Activated T-cell treated with anti-CD3 and anti-CD28 coated beads, Interleukin-2, amount 50 U/mL, for 48 hours (primary cell): ENCODE measurements at regions not wholly inside any gene's neighbourhood (a gene's known extent, or its start where the extent isn't known, plus 50 kb on each side); places are given as distances from the start of the nearest gene placed in this dataset.
A peak's percentile ranks its signal among the peaks of the same experiment; 100 is the strongest.

Experiments
- DNase-seq, 2 experiments: peaks; one replicate each; pipeline ENCODE4 v3.0.0-alpha.2; 2020

DNA sequence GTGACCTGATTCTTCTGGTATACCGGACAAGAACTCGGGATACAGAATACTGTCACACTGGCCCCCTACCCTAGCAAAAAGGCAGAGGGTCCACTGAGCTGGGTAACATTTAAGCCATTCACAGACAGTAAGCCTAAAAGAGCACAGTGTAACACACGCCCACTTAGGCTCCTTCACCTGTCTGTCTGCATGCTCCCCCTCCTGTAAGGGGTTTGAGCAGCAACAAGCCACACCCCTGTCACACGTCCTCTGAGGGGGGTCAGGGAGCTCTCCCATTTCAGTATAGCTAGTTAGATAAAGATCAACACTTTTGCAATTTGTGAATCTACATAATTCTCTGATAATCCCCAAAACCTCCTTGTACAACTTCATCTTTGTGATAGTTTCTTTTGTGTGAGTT, 586.3 kb upstream of the LMCD1 start:
- DNase-seq = no peak

DNA sequence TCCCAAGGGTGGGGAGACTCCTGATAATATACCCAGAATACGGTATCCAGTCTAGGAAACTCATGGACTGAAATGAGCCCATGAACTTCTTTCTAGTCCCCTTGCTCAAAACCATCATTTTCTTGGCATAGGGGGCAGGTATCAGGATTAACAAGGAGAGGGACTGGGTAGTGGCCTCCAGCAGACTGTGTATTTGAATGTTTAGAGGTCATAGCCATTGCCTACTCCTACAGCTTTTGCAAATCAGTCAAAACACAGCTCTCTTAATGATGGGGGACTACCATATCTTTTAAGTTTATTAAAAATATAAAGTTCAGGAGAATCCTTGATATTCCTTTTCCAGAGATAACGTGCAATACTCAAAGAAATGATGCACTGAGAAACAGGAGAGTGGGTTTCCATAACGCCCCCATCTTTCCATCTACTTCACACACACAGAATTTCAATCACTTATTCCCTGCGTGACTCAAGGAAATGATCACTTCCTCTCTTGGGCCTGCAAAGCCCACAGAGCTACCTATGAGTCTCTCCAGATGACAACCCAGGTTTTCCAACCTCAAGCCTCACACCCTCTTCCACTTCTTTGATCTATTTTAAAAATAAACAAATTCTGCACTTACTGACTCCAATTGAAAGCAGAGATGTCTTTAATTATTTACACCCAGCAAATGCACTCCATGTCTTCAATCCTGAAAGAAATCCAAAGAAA, 584.0 kb upstream of the LMCD1 start:
- DNase-seq = peak in 1 of 2 experiments; percentile 21

DNA sequence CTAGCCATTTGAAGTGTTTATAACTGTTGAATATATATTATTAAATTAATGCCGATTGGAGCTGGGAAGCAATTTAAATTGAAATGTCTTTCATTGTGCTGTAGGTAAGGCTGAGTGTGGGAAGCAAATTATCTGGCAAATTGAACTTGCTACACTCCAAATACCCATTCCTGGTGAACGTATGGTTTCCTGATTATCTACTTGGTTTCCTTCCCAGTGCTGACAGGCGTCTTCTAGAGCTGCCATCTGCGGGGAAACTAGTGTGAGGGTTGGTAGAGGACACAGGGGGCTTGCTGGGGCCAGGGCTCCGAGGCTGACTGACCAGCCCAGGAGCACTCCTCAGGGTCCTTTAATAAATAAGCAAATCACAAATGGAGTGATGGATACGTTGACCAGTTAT, 581.4 kb upstream of the LMCD1 start:
- DNase-seq = no peak

DNA sequence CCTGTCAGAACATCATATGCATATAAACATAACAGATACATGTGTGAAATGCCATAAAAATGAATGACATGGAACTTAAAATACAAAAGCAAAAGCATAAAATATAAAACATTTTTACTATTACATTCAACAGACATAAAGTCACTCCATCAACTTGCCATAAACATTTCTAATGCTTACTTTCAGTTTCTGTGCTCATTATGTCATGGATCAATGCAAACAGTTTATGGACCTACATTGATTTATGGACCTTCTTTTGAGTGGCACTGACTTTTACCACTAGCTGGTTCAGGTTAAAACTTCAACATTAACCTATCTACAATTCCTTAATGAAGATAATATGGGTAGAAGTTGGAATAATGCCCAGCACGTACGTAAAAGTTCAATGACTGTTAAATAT, 577.4 kb upstream of the LMCD1 start:
- no peak for DNase-seq

DNA sequence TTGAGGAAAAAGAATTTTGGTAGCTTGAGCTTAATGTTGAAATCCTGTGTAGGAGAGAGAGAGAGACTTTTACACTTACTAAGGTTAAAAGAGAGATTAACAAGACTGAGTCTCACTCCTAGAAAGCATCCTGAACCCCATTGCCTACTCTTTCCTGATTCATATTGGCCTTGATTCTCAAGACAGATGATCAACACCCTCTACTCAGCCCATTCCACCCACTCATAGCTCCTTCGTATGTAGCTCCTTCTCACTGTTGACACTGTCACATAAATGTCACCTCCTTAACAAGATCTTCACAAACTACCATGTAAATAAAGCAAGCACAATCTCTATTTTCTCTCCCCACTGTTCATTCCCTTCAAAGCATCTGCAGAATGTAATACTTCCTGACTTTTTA, 574.6 kb upstream of the LMCD1 start:
- no peak for DNase-seq

DNA sequence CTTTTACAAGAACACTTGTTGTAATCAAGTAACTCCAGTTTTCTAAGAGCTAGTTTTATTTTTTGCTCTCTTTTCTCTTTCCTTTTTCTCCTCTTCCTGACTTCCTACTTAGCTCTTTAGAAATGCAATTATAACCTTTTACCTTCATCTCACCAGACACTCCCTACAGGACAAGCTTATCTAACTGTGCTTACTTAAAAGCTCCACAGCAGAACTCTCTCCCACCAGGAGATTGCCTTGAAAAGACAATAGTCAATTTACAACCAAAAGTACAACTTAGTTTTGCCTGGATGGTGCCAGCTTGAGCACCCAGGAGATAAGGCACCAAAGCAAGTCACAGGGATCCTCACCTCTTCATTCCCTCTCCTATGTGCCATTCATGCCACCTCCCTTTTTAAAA, 573.8 kb upstream of the LMCD1 start:
- no peak for DNase-seq

DNA sequence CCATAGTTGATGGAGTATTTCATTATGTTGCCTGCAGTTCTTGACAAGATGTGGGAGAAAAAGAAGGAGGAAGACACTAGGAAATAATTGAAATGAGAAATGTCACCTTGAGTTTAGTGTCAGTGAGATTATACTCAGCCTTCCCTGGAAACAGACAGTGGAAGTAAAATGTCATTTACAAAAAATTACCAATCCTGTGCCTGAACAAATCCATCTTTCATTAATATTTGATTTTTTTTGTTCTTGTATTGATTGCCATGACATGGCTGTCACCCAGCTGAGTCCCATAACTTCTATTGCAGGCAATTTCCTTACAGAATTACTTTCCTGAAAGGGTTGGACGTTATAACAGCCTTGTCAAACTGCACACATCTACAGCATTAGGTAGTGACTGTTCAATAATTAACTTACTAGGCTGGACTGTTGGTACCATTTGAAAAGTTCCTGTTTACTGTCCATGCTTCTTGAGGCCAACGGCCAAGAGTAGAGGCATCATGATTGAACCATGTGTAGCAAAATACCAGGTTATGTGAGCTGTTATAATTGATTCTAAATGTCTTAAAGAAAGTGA, 572.2 kb upstream of the LMCD1 start:
- DNase-seq = no peak

DNA sequence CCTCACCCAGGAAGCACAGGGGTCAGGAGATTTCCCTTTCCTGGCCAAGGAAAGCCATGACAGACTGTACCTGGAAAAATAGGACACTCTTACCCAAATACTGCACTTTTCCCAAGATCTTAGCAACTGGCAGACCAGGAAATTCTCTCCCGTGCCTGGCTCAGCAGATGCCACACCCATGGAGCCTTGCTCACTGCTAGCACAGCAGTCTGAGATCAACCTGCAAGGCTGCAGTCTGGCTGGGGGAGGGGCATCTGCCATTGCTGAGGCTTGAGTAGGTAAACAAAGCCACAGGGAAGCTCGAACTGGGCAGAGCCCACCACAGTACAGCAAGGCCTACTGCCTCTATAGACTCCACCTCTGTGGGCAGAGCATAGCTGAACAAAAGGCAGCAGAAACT, 567.3 kb upstream of the LMCD1 start:
- no peak for DNase-seq

DNA sequence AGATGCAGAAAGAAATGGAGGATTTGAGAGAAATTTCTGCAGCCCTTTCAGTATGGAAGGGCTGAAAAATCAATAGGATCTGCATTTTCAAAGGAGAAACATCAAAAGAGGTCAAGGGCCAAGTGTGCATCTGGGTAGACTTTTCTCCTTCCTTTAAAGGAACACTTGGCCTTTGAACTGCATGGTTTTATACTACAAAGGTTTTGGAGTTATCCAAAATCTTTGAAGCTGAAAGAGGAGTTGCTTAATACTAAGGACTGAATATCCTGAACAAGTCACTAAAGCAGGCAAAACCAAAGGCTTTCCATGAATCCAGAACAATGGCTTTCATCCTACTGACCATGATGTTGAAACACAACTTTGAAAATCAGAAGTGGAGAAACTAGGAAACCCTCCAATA, 553.7 kb upstream of the LMCD1 start:
- no peak for DNase-seq

DNA sequence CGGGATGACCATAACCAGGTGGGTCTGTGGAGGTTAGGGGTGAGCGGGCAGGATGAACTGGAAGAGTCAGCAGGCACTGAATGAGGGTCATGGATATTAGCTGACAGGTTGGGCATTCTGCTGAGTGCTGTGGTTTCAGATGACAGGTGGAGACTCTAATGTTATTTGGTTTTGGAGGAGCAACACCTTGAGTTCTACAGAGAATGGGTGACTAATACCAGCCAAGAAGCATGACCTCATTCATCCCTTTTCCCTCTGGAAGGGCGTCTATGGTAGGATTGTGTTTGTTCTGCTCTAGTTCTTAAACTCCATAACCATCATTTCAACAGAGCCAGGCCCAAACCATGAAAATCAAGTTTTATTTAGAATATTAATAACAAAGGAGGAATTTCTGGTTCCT, 550.7 kb upstream of the LMCD1 start:
- DNase-seq = no peak

DNA sequence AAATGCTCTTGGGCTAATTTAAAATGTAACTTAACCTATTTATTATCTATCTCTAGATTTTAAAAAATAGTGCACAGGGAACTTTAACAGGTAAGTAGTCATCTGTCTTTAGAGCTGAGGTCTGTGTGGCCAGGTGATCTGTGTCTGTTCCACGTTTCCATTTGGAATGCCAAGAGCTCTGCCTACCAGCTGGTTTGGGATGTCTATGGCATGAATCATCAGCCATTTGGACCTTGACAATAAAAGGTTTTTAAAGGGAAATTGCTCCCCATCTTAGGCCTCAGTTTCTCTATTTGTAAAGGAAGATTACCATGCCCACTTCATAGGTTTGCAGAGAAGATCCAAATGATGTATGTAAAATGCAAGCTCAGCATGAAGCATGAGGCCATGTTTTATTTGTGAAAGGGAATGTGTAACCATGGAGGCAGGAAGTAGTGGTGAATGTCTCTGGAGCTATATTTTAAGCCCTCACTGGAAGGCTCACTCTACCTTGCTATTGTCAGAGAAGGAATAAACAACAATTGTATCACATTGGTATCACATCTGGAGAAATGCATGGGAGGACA, 548.1 kb upstream of the LMCD1 start:
- no peak for DNase-seq

DNA sequence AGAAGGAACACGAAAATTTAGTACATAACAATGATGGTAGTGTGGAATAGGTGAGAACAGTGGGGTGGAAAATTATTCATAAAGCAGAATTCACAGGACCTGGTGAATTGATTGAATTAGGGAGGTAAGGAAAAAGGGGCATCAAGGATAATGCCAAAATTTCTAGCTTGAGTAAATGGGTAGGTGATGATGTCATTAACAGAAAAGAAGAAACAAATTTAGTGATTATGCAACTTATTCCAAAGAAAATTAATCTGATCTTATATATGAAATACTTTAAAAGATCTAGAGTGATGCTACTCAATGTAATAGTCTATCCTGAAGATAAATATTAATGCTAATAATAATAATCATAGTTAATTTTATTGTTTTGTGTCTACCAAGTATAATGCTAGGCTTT, 544.6 kb upstream of the LMCD1 start:
- DNase-seq = no peak

DNA sequence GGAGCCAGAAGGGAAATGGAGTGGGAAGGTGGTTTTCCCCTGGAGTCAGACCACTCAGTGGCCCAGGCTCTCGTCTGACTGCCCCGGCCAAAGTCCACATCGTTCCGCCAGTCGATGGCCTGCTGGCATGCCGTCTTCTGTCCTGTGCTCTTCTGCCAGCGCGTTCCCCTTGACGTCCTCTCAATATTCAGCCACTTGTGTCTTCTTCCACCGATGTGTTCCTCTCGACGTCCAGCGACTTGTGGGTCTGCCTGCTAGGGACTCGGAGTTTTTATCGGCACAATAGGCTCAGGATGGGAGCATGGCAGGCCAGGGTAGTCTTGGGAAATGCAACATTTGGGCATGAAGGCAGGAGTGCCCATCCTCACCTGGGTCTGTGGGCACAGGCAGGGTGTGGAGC, 542.5 kb upstream of the LMCD1 start:
- no peak for DNase-seq

DNA sequence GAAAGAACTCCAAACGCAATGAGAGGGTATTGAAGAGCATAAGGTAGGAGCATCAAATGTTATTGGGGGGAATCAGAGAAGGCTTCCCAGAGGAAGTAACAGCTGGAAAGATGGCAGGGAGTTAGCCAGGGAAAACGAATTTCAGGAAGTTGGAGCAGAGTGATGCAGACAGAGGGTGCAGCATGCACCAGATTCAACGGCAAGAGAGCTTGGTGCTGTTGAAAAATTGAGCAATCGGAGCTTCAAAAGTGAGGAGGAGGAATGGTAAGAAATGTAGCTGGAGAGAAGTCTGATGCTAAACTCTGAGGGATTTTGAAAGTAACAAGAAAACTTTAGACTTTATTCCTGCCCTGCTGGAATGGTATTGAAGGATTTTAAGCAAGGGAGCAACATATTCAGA, 541.0 kb upstream of the LMCD1 start:
- DNase-seq = no peak

DNA sequence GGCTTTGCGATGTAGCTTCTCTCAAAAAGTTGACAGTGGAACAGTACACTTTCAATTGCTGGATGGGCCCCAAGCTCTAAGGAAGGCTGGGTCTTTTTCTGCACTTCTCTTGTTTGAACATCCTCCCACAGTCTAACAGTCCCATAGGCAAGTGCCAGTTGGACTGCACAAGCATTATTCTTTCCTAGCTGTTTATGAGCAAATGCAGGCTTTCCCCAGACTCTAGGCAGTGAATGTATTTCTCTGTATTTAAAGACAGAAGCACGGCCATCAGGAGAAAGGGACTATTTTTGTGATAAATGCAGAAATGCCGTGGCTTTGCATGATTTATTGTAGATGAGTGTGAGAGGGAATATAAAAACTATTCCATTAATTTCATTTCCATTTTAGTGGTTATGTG, 539.3 kb upstream of the LMCD1 start:
- DNase-seq = no peak

DNA sequence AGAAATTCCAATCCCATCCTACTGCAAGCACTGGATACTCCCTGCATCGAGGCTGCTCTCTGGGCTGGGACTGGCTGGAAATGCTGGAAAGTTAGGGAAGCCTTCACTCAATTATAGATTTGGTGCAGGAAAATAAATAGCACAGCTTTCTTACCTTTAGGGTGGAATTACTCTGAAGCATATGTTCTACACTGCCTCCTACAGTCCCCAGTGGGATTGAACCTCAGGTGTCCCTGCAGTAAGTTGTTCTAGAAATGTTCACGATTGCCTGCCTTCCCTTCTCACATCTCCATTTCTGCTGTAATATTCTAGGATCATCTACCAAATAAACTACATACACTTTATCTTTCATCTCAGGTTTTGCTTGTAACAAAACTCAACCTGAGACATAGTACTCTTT, 536.7 kb upstream of the LMCD1 start:
- no peak for DNase-seq

DNA sequence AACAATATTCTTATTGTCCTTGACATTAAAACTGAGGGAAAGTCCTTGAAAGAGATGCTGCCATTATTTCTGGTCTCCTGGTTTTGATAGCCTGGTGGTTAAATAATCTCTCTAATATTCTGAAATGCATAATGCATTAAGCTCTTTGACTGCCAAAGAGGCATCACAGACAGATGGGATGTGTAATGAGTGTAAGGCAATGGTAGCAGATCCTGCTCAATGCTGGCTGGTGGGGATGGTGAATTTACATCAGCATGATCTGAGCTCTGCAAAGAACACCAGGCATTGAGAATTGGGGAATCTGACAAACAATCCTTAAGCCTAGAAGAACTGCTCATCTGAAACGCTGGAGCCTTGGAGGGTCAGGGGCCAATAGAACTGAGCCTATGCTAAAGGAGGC, 528.6 kb upstream of the LMCD1 start:
- no peak for DNase-seq

DNA sequence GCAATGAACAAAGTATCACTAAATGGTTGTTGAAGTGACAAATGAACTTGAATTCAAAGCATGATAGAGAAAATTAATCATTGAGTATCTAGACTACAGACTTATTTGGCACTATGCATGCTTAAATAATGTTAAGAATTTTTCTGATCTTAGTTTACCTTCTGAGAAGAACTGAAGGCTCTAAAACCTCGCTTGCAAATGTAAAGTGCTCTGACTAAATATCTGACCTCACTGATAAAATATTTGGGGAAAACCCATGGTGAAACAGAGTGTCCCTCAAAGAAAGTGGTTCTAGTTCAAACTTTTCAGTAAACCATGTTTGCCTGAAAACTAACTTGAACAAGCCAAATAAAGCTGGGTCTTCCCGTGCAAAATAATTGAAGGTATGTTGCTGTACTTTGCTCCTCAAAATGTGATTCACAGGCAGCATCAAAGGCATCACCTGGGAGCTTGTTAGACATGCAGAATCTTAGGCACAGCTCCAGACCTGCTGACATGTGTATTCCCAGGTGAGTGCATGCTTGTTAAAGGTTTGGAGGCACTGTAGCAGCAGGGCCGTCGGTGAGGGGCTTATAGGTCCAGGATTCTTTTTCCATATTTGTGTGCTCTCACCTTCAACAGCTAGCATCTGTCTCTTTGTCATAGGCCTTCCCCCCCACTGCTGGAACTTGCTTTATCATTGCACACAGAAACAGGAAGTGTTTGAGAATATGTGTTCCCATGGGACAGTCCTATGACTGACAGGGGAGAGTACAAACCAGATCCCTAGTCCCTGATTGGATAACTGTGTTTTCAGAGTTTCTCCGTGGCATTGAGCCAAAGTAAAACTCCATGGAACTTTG, 524.2 kb upstream of the LMCD1 start:
- DNase-seq = no peak

DNA sequence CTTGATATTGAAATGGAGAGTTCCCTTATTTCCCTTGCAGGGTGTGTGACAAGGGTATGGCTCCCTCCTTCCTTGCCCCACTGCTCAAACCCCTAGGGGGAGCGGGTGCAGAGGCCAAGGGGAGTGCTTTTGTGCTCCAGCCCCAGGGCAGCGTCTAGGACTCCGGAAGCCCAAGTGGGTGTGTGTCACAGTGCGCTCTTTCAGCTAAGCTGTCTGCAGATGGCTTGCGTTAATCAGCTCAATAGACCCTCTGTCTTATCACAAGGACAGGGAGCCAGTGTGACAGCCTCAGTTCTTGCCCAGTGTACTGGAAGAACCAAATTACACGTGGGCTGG, 523.6 kb upstream of the LMCD1 start:
- DNase-seq = no peak

DNA sequence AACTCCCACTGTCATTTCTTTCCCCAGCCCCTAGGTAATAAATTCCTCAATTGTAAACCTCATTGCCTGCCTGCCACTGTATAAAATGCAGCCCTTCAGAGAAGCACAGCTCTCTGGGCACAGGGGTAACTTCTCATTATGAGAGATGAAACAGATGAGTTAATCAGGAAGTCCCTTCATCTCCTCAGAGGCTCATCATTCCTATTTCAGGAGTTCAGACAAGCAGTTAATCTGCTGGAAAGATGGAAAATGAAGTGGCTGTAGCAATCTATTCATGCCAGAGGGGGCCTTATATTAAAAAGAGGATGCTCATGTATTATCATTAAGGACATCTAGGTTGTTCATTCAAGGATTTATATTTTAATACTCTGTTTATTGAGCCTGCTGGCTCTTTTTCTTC, 519.5 kb upstream of the LMCD1 start:
- no peak for DNase-seq

DNA sequence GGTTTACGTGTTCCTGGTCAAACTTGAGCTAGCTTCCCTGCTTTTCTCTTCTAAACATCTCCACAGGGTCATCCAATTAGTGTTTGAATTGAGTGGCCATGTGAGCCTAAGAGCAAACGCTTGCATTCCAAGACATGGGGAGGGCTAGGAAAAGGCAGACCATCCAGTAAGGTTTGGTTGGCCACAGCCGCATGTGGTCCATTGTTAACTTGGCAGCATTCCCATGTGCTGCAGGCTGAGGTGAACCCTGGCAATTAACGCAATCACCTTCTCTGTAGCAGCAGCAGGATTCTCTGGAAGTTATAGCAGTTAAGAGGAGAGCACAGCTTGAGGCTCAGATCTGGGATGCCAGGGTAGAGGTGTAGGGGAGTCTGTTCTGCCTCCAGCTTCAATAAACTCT, 502.2 kb upstream of the LMCD1 start:
- DNase-seq = no peak

DNA sequence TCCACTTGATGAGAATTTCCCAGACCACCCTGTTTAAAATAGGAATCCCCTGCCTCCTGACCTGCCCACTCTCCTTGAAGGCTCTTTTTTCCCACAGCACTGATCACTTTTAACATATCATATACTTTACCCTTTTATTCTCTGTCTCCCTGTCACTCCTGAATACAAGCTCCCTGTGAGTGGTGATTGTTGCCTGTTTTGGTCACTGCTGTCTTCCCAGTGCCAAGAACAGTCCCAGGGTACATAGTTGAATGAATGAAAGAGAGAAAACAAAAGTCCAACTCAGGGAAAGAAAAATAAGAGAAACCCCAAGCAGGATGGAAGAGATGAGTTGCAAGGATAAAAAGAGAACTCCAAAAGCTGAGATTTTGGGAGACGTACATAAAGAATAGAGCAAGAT, 500.3 kb upstream of the LMCD1 start:
- no peak for DNase-seq

DNA sequence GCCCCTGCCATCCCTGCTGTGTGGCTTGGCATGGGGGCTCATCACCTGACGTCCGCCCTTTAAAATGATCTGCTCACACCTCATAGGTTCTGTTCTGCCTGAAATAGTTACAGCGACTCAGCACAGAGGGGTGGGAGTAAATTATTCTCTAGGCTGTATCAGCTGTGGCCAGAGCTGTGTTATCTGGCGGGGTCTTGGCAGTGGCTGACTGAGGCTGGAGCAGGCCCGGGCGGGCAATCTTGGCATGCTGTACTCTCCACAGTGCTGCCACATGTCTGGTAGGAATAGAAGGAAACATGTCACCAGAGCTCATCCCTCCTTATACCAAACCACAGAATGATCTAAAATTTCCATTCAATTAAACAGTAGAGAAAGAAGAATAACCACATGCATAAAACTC, 499.9 kb upstream of the LMCD1 start:
- no peak for DNase-seq

DNA sequence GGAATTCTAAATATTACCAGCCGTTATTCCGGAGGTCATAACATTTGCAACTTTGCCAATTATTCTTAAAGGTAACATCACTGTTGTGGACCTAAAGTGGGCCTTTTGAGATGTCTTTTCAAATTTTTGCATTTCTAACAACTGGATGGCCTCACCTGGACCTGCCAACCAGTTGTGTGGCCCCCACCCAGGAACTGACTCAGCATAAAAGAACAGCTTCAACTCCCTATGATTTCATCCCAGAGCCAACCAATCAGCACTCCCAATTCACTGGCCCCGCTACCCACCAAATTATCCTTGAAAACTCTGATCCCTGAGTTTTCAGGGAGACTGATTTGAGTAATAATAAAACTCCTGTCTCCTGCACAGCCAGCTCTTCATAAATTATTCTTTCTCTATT, 489.7 kb upstream of the LMCD1 start:
- DNase-seq = no peak
